ENCODE measurements at regions not wholly inside any gene's neighbourhood (a gene's known extent, or its start where the extent isn't known, plus 50 kb on each side); places are given as distances from the start of the nearest gene placed in this dataset.

- H3K4me3 ChIP-seq (ENCODE audit: low read depth, poor library complexity, severe bottlenecking): no peak overlapping the region
- TF ChIP-seq POLR2A (IDR thresholded peaks at IDR 0.05): no peak
- intact Hi-C loops (cut with DNase I; ENCODE audit: low total_unique reads): no loop called here
- peak in 1 of 2 donors; percentile 61 for DNase-seq (ENCODE audit: low spot score in 2 of 2)
- WGBS, 2 donors: 73 to 79% methylated on average over 5 of the region's 5 CpGs
These were observed 142.6 kb downstream of the WSCD1 start for GRCh38 chr17:6212766-6213165.

- DNase-seq (ENCODE audit: low spot score in 2 of 2): no peak
- WGBS, 2 donors: 84 to 88% methylated on average over 5 of the region's 5 CpGs
- H3K4me3 ChIP-seq (ENCODE audit: low read depth, poor library complexity, severe bottlenecking): no peak overlapping the region
- TF ChIP-seq POLR2A (IDR thresholded peaks at IDR 0.05): no peak
- TF ChIP-seq CTCF (IDR thresholded peaks at IDR 0.05): no peak
- intact Hi-C loops (cut with DNase I; ENCODE audit: low total_unique reads): no loop called here
These were observed 139.7 kb downstream of the WSCD1 start for GRCh38 chr17:6209829-6210228.

GRCh38 chr17:6208608-6209180 lies 138.5 kb downstream of the WSCD1 start:
- WGBS, 2 donors: 78 to 80% methylated on average over 16 of the region's 16 CpGs
- DNase-seq (ENCODE audit: low spot score in 2 of 2): peak in 1 of 2 donors; percentile 50
- no peak overlapping the region for H3K4me3 ChIP-seq (ENCODE audit: low read depth, poor library complexity, severe bottlenecking)
- TF ChIP-seq CTCF (IDR thresholded peaks at IDR 0.05) (no peak), POLR2A (IDR thresholded peaks at IDR 0.05) (no peak)
- intact Hi-C loops (cut with DNase I; ENCODE audit: low total_unique reads): no loop called here

- WGBS, 2 donors: 82 to 89% methylated on average over 6 of the region's 6 CpGs
These were observed 135.3 kb downstream of the WSCD1 start for GRCh38 chr17:6205525-6205924.

GRCh38 chr17:6205033-6205432 lies 134.9 kb downstream of the WSCD1 start:
- no peak for DNase-seq (ENCODE audit: low spot score in 2 of 2)
- WGBS, 2 donors: 46 to 60% methylated on average over 4 of the region's 4 CpGs
- TF ChIP-seq POLR2A (IDR thresholded peaks at IDR 0.05) (no peak), CTCF (IDR thresholded peaks at IDR 0.05) (no peak)
- intact Hi-C loops (cut with DNase I; ENCODE audit: low total_unique reads): no loop called here
- no peak overlapping the region for H3K4me3 ChIP-seq (ENCODE audit: low read depth, poor library complexity, severe bottlenecking)

More at GRCh38 chr17:6205525-6205924, 135.3 kb downstream of the WSCD1 start:
- intact Hi-C loops (cut with DNase I; ENCODE audit: low total_unique reads): no loop called here
- TF ChIP-seq CTCF (IDR thresholded peaks at IDR 0.05) (no peak), POLR2A (IDR thresholded peaks at IDR 0.05) (no peak)
- DNase-seq (ENCODE audit: low spot score in 2 of 2): peak in 1 of 2 donors; percentile 58
- no peak overlapping the region for H3K4me3 ChIP-seq (ENCODE audit: low read depth, poor library complexity, severe bottlenecking)

GRCh38 chr17:6204203-6204722 lies 134.1 kb downstream of the WSCD1 start:
- TF ChIP-seq POLR2A (IDR thresholded peaks at IDR 0.05) (no peak), CTCF (IDR thresholded peaks at IDR 0.05) (no peak)
- WGBS, 2 donors: 80 to 81% methylated on average over 10 of the region's 10 CpGs
- peak in 1 of 2 donors; percentile 26 for DNase-seq (ENCODE audit: low spot score in 2 of 2)
- intact Hi-C loops (cut with DNase I; ENCODE audit: low total_unique reads): no loop called here
- H3K4me3 ChIP-seq (ENCODE audit: low read depth, poor library complexity, severe bottlenecking): no peak overlapping the region

Measured in lower leg skin (tissue), 4 donors.